ENCODE measurements at regions not wholly inside any gene's neighbourhood (a gene's known extent, or its start where the extent isn't known, plus 50 kb on each side); places are given as distances from the start of the nearest gene placed in this dataset.

DNA sequence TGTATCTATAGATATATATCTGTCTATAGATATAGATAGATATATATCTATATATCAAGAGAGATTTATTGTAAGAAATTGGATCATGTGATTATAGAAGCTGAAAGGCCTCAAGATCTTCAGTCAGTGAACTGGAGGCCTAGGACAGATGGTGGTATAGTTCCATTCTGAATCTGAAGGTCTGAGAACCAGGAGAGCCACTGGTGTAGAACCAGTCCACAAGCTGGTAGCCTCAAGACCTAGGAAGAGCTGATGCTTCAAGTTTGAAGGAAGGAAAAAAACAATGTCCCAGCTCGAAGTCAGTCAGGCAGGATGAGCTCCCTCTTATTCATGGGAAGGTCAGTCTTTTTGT, 213.2 kb upstream of the JUN start:
- Histone ChIP-seq H3K27me3 (ENCODE audit: low read depth, low read length) (no peaks in the 10 kb centered on the region), H3K4me3 (ENCODE audit: low read depth in 1 of 2, low read length in 2 of 2) (no peak overlapping the region), H3K4me1 (ENCODE audit: control insufficient read depth in 1 of 2, insufficient read depth in 2 of 2, low read length in 2 of 2) (no peaks in the 10 kb centered on the region), H3K27ac (ENCODE audit: low read length) (no peak overlapping the region), H3K36me3 (ENCODE audit: control insufficient read depth in 1 of 2, insufficient read depth in 2 of 2, low read length in 2 of 2) (no peaks in the 10 kb centered on the region), H3K9me3 (ENCODE audit: control insufficient read depth in 1 of 2, low read length in 2 of 2) (no peaks in the 10 kb centered on the region)

DNA sequence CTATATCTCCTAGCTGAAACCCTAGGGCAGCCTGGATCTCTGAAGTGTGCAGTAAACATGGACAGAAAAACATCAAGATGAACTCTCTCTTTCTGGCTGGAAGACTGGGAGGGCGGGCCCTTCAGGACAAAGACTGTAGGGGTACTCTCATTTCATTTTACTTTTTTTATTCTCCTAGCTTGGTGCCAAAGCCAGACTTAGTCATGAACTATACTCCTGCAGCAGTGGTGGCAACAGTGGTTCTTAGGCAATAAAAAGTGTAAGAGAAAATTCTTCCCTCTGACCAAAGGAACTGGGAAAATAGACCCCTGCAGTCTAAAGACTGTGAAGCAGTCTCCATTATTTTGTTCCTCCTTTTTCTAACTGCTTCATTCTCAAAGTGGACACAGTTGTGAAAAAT, 213.8 kb upstream of the JUN start:
- H3K27me3 ChIP-seq (ENCODE audit: low read depth, low read length), result no peaks in the 10 kb centered on the region
- no peaks in the 10 kb centered on the region for H3K9me3 ChIP-seq (ENCODE audit: control insufficient read depth in 1 of 2, low read length in 2 of 2)
- no peak overlapping the region for H3K4me3 ChIP-seq (ENCODE audit: low read depth in 1 of 2, low read length in 2 of 2)
- H3K27ac ChIP-seq (ENCODE audit: low read length), result no peak overlapping the region
- H3K4me1 ChIP-seq (ENCODE audit: control insufficient read depth in 1 of 2, insufficient read depth in 2 of 2, low read length in 2 of 2), result no peaks in the 10 kb centered on the region
- H3K36me3 ChIP-seq (ENCODE audit: control insufficient read depth in 1 of 2, insufficient read depth in 2 of 2, low read length in 2 of 2), result no peaks in the 10 kb centered on the region

DNA sequence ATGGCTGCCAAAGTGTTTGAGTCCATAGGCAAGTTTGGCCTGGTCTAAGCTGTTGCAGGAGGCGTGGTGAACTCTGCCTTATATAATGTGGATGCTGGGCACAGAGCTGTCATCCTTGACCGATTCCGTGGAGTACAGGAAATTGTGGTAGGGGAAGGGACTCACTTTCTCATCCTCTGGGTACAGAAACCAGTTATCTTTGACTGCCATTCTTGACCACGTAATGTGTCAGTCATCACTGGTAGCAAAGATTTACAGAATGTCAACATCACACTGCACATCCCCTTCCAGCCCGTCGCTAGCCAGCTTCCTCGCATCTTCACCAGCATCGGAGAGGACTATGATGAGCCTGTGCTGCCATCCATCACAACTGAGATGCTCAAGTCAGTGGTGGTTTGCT, 215.8 kb upstream of the JUN start:
- H3K9me3 ChIP-seq (ENCODE audit: control insufficient read depth in 1 of 2, low read length in 2 of 2), result no peaks in the 10 kb centered on the region
- H3K27ac ChIP-seq (ENCODE audit: low read length), result no peak overlapping the region
- no peaks in the 10 kb centered on the region for H3K36me3 ChIP-seq (ENCODE audit: control insufficient read depth in 1 of 2, insufficient read depth in 2 of 2, low read length in 2 of 2)
- no peak overlapping the region for H3K4me3 ChIP-seq (ENCODE audit: low read depth in 1 of 2, low read length in 2 of 2)
- H3K27me3 ChIP-seq (ENCODE audit: low read depth, low read length), result no peaks in the 10 kb centered on the region
- no peaks in the 10 kb centered on the region for H3K4me1 ChIP-seq (ENCODE audit: control insufficient read depth in 1 of 2, insufficient read depth in 2 of 2, low read length in 2 of 2)

GRCh38 chr1:59004755-59005154, 220.9 kb upstream of the JUN start:
- H3K4me1 ChIP-seq (ENCODE audit: control insufficient read depth in 1 of 2, insufficient read depth in 2 of 2, low read length in 2 of 2), result peaks cover 0 to 13% of the 10 kb centered on the region in 2 donors
- no peaks in the 10 kb centered on the region for H3K27me3 ChIP-seq (ENCODE audit: low read depth, low read length)
- H3K27ac ChIP-seq (ENCODE audit: low read length), result no peak overlapping the region
- H3K36me3 ChIP-seq (ENCODE audit: control insufficient read depth in 1 of 2, insufficient read depth in 2 of 2, low read length in 2 of 2), result no peaks in the 10 kb centered on the region
- no peaks in the 10 kb centered on the region for H3K9me3 ChIP-seq (ENCODE audit: control insufficient read depth in 1 of 2, low read length in 2 of 2)
- no peak overlapping the region for H3K4me3 ChIP-seq (ENCODE audit: low read depth in 1 of 2, low read length in 2 of 2)

DNA sequence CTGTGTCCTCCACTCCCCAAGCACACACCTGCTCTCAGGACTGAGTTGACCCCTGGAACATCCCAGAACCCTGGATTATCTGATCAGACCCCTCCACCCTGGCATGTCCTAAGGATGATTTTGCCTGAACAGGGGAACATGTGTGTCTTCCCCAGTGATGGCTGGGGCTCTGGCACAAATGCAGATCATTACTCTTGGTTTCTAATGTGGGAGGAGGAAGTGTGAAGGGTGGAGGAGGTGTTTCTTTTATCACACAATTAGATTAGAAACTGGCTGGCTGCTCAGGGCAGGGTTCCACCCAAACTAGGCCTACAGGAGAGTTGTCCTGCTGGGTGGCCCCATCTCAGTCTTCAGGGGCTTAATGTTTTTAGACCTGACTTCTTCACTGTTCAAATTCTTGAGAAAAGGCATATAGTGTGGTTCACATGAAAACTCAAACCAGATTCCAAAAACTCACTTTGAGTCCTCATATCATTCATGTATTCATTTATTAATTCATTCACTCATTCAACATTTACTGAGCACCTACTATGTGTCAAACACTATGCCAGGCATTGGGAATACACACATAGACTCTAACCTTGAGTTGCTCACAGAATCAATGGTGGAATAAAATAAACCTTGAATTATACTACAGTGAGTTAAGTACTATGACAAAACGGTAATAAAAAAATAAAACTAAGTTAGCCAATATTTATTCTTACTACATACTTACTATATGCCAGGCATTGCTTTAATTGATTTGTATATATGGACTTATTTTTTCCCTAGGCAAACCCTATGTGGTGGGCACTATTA, 221.8 kb upstream of the JUN start:
- Histone ChIP-seq H3K4me3 (ENCODE audit: low read depth in 1 of 2, low read length in 2 of 2) (no peak overlapping the region), H3K36me3 (ENCODE audit: control insufficient read depth in 1 of 2, insufficient read depth in 2 of 2, low read length in 2 of 2) (no peaks in the 10 kb centered on the region), H3K27ac (ENCODE audit: low read length) (no peak overlapping the region), H3K27me3 (ENCODE audit: low read depth, low read length) (no peaks in the 10 kb centered on the region), H3K4me1 (ENCODE audit: control insufficient read depth in 1 of 2, insufficient read depth in 2 of 2, low read length in 2 of 2) (peaks cover 0 to 13% of the 10 kb centered on the region in 2 donors), H3K9me3 (ENCODE audit: control insufficient read depth in 1 of 2, low read length in 2 of 2) (no peaks in the 10 kb centered on the region)

- H3K27ac ChIP-seq (ENCODE audit: low read length), result no peak overlapping the region
- no peak overlapping the region for H3K4me3 ChIP-seq (ENCODE audit: low read depth in 1 of 2, low read length in 2 of 2)
- H3K9me3 ChIP-seq (ENCODE audit: control insufficient read depth in 1 of 2, low read length in 2 of 2), result no peaks in the 10 kb centered on the region
- peaks cover 0 to 13% of the 10 kb centered on the region in 2 donors for H3K4me1 ChIP-seq (ENCODE audit: control insufficient read depth in 1 of 2, insufficient read depth in 2 of 2, low read length in 2 of 2)
- H3K36me3 ChIP-seq (ENCODE audit: control insufficient read depth in 1 of 2, insufficient read depth in 2 of 2, low read length in 2 of 2), result no peaks in the 10 kb centered on the region
- no peaks in the 10 kb centered on the region for H3K27me3 ChIP-seq (ENCODE audit: low read depth, low read length)
Observed at GRCh38 chr1:59006289-59006658, 222.4 kb upstream of the JUN start.

DNA sequence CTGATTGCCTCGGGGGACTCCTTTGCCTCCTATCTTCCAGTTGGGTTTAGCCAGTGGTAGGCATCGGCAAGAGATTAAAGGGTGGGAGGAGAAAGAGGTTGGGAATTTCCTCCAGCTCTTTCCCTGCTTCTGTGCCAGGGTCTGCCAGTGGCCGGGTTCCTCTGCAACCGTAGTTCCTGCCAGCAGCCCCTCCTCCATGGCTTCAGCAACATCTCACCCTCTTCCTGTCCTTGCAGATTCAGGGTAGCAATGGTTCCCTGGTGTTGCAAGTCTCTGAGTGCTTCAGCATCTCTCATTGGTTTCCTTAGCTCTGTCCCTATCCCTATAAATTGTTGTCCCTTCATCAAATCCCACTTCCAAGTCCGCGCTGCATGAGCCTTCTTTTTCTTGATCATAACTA, 223.1 kb upstream of the JUN start:
- Histone ChIP-seq H3K4me1 (ENCODE audit: control insufficient read depth in 1 of 2, insufficient read depth in 2 of 2, low read length in 2 of 2) (peaks cover 0 to 13% of the 10 kb centered on the region in 2 donors), H3K27ac (ENCODE audit: low read length) (no peak overlapping the region), H3K36me3 (ENCODE audit: control insufficient read depth in 1 of 2, insufficient read depth in 2 of 2, low read length in 2 of 2) (no peaks in the 10 kb centered on the region)

GRCh38 chr1:59007429-59007819, 223.6 kb upstream of the JUN start:
- Histone ChIP-seq H3K4me3 (ENCODE audit: low read depth in 1 of 2, low read length in 2 of 2) (no peak overlapping the region), H3K27ac (ENCODE audit: low read length) (no peak overlapping the region), H3K4me1 (ENCODE audit: control insufficient read depth in 1 of 2, insufficient read depth in 2 of 2, low read length in 2 of 2) (peaks cover 0 to 13% of the 10 kb centered on the region in 2 donors), H3K27me3 (ENCODE audit: low read depth, low read length) (no peaks in the 10 kb centered on the region), H3K36me3 (ENCODE audit: control insufficient read depth in 1 of 2, insufficient read depth in 2 of 2, low read length in 2 of 2) (no peaks in the 10 kb centered on the region), H3K9me3 (ENCODE audit: control insufficient read depth in 1 of 2, low read length in 2 of 2) (no peaks in the 10 kb centered on the region)

More for the DNA sequence above, 223.1 kb upstream of the JUN start:
- Histone ChIP-seq H3K4me3 (ENCODE audit: low read depth in 1 of 2, low read length in 2 of 2) (no peak overlapping the region), H3K27me3 (ENCODE audit: low read depth, low read length) (no peaks in the 10 kb centered on the region), H3K9me3 (ENCODE audit: control insufficient read depth in 1 of 2, low read length in 2 of 2) (no peaks in the 10 kb centered on the region)

- Histone ChIP-seq H3K4me3 (ENCODE audit: low read depth in 1 of 2, low read length in 2 of 2) (no peak overlapping the region), H3K9me3 (ENCODE audit: control insufficient read depth in 1 of 2, low read length in 2 of 2) (no peaks in the 10 kb centered on the region), H3K4me1 (ENCODE audit: control insufficient read depth in 1 of 2, insufficient read depth in 2 of 2, low read length in 2 of 2) (peaks cover 0 to 14% of the 10 kb centered on the region in 2 donors), H3K27me3 (ENCODE audit: low read depth, low read length) (no peaks in the 10 kb centered on the region), H3K27ac (ENCODE audit: low read length) (no peak overlapping the region), H3K36me3 (ENCODE audit: control insufficient read depth in 1 of 2, insufficient read depth in 2 of 2, low read length in 2 of 2) (no peaks in the 10 kb centered on the region)
Observed at GRCh38 chr1:59007820-59008598, 224.2 kb upstream of the JUN start.

- no peak overlapping the region for H3K4me3 ChIP-seq (ENCODE audit: low read depth in 1 of 2, low read length in 2 of 2)
- no peak overlapping the region for H3K27ac ChIP-seq (ENCODE audit: low read length)
- no peaks in the 10 kb centered on the region for H3K9me3 ChIP-seq (ENCODE audit: control insufficient read depth in 1 of 2, low read length in 2 of 2)
- no peaks in the 10 kb centered on the region for H3K27me3 ChIP-seq (ENCODE audit: low read depth, low read length)
- H3K36me3 ChIP-seq (ENCODE audit: control insufficient read depth in 1 of 2, insufficient read depth in 2 of 2, low read length in 2 of 2), result no peaks in the 10 kb centered on the region
- H3K4me1 ChIP-seq (ENCODE audit: control insufficient read depth in 1 of 2, insufficient read depth in 2 of 2, low read length in 2 of 2), result peaks cover 1 to 21% of the 10 kb centered on the region in 2 donors
Observed at GRCh38 chr1:59008599-59009347, 224.9 kb upstream of the JUN start.

DNA sequence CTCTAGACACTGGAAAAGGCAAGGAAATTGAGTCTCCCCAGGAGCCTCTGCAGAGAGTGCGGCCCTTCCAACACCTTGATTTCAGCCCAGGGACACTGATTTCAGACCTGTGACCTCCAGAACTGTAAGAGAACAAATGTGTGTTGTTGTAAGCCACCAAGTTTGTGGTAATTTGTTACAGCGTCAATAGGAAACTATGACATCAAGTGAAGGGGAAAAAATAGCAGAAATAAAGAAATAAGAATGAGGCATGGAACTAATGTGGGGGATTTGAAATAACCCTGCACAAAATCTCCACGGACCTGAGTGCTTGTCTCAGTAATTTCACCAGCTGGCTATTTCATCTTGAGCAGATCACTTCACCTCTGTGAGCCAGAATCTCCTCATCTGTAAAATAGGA, 227.8 kb upstream of the JUN start:
- peaks cover 6 to 24% of the 10 kb centered on the region in 2 donors for H3K4me1 ChIP-seq (ENCODE audit: control insufficient read depth in 1 of 2, insufficient read depth in 2 of 2, low read length in 2 of 2)
- H3K27ac ChIP-seq (ENCODE audit: low read length), result no peak overlapping the region
- no peak overlapping the region for H3K4me3 ChIP-seq (ENCODE audit: low read depth in 1 of 2, low read length in 2 of 2)
- no peaks in the 10 kb centered on the region for H3K9me3 ChIP-seq (ENCODE audit: control insufficient read depth in 1 of 2, low read length in 2 of 2)
- H3K27me3 ChIP-seq (ENCODE audit: low read depth, low read length), result no peaks in the 10 kb centered on the region
- H3K36me3 ChIP-seq (ENCODE audit: control insufficient read depth in 1 of 2, insufficient read depth in 2 of 2, low read length in 2 of 2), result no peaks in the 10 kb centered on the region

Measured in muscle layer of duodenum (tissue), 2 donors.